ENCODE measurements at regions not wholly inside any gene's neighbourhood (a gene's known extent, or its start where the extent isn't known, plus 50 kb on each side); places are given as distances from the start of the nearest gene placed in this dataset.
"Not testable (repeated sequence)": the region's sequence is repeated elsewhere in the genome, so short reads cannot be mapped to it uniquely, and the experiment has no call there.

GRCh38 chr1:3996846-3997705 is 97.0 kb upstream of the C1orf174 start:
- H3K27ac ChIP-seq (ENCODE audit: low read length), result no peak overlapping the region
- no peak for DNase-seq (ENCODE audit: low read depth, low spot score)
- no peaks in the 10 kb centered on the region for H3K36me3 ChIP-seq (ENCODE audit: control insufficient read depth, insufficient read depth, low read length)
- no peaks in the 10 kb centered on the region for H3K4me1 ChIP-seq (ENCODE audit: control insufficient read depth, insufficient read depth, low read length)
- POLR2A ChIA-PET, result no interaction called here
- TF ChIP-seq CTCF (IDR thresholded peaks at IDR 0.05) (no peak), TCF7L2 (IDR thresholded peaks at IDR 0.05; ENCODE audit: low read depth, low read length) (no peak), POLR2AphosphoS5 (IDR thresholded peaks at IDR 0.05; ENCODE audit: low read depth, low read length) (no peak), REST (IDR thresholded peaks at IDR 0.05; ENCODE audit: insufficient read depth in 1 of 2, low read depth in 2 of 2, low read length in 1 of 2) (no peak), SIN3A (IDR thresholded peaks at IDR 0.05; ENCODE audit: borderline replicate concordance, insufficient read depth, low read depth, low read length) (no peak)
- no peaks in the 10 kb centered on the region; the same call in 1 of the 2 replicates for H3K27me3 ChIP-seq (ENCODE audit: control insufficient read depth, insufficient read depth, low read length)
- H3K4me3 ChIP-seq (ENCODE audit: low read depth in 2 of 2, low read length in 2 of 2), result no peak overlapping the region
- BruUV-seq (replicated peaks), result no TSS peak
- ATAC-seq, result no peak
- no peaks in the 10 kb centered on the region for H3K9me3 ChIP-seq (ENCODE audit: control insufficient read depth, insufficient read depth, low read depth, low read length)
- in situ Hi-C loops (cut with HindIII; ENCODE audit: low pct_unique_long_range_greater_than_20kb, low sequenced_read_pairs), result no loop called here
- intact Hi-C loops (cut with micrococcal nuclease; ENCODE audit: unreplicated experiment), result no loop called here
- CTCF ChIA-PET, result no interaction called here

GRCh38 chr1:3998086-3998485 is 98.0 kb upstream of the C1orf174 start:
- ChIA-PET CTCF (no interaction called here), POLR2A (no interaction called here)
- no peaks in the 10 kb centered on the region for H3K4me1 ChIP-seq (ENCODE audit: control insufficient read depth, insufficient read depth, low read length)
- no peak for ATAC-seq
- intact Hi-C loops (cut with micrococcal nuclease; ENCODE audit: unreplicated experiment), result no loop called here
- no peak overlapping the region for H3K4me3 ChIP-seq (ENCODE audit: low read depth in 2 of 2, low read length in 2 of 2)
- BruUV-seq (replicated peaks), result no TSS peak
- TF ChIP-seq CTCF (IDR thresholded peaks at IDR 0.05), result no peak
- TF ChIP-seq REST (IDR thresholded peaks at IDR 0.05; ENCODE audit: insufficient read depth in 1 of 2, low read depth in 2 of 2, low read length in 1 of 2), result no peak
- no peak for TF ChIP-seq POLR2AphosphoS5 (IDR thresholded peaks at IDR 0.05; ENCODE audit: low read depth, low read length)
- no peak for TF ChIP-seq SIN3A (IDR thresholded peaks at IDR 0.05; ENCODE audit: borderline replicate concordance, insufficient read depth, low read depth, low read length)
- no peak for TF ChIP-seq TCF7L2 (IDR thresholded peaks at IDR 0.05; ENCODE audit: low read depth, low read length)
- no peaks in the 10 kb centered on the region; the same call in 1 of the 2 replicates for H3K27me3 ChIP-seq (ENCODE audit: control insufficient read depth, insufficient read depth, low read length)
- DNase-seq (ENCODE audit: low read depth, low spot score), result no peak
- no peaks in the 10 kb centered on the region for H3K9me3 ChIP-seq (ENCODE audit: control insufficient read depth, insufficient read depth, low read depth, low read length)
- H3K27ac ChIP-seq (ENCODE audit: low read length), result no peak overlapping the region
- in situ Hi-C loops (cut with HindIII; ENCODE audit: low pct_unique_long_range_greater_than_20kb, low sequenced_read_pairs), result no loop called here
- H3K36me3 ChIP-seq (ENCODE audit: control insufficient read depth, insufficient read depth, low read length), result no peaks in the 10 kb centered on the region

GRCh38 chr1:3999514-3999913 is 99.4 kb upstream of the C1orf174 start:
- H3K27ac ChIP-seq (ENCODE audit: low read length); intact Hi-C loops (cut with micrococcal nuclease; ENCODE audit: unreplicated experiment); H3K27me3 ChIP-seq (ENCODE audit: control insufficient read depth, insufficient read depth, low read length); H3K4me3 ChIP-seq (ENCODE audit: low read depth in 2 of 2, low read length in 2 of 2); H3K36me3 ChIP-seq (ENCODE audit: control insufficient read depth, insufficient read depth, low read length); in situ Hi-C loops (cut with HindIII; ENCODE audit: low pct_unique_long_range_greater_than_20kb, low sequenced_read_pairs); ATAC-seq; CTCF ChIA-PET; H3K4me1 ChIP-seq (ENCODE audit: control insufficient read depth, insufficient read depth, low read length); POLR2A ChIA-PET; DNase-seq (ENCODE audit: low read depth, low spot score); BruUV-seq (replicated peaks); H3K9me3 ChIP-seq (ENCODE audit: control insufficient read depth, insufficient read depth, low read depth, low read length): not testable (repeated sequence)

Data from Panc1 (cell line).